ENCODE measurements at regions not wholly inside any gene's neighbourhood (a gene's known extent, or its start where the extent isn't known, plus 50 kb on each side); places are given as distances from the start of the nearest gene placed in this dataset.

DNA sequence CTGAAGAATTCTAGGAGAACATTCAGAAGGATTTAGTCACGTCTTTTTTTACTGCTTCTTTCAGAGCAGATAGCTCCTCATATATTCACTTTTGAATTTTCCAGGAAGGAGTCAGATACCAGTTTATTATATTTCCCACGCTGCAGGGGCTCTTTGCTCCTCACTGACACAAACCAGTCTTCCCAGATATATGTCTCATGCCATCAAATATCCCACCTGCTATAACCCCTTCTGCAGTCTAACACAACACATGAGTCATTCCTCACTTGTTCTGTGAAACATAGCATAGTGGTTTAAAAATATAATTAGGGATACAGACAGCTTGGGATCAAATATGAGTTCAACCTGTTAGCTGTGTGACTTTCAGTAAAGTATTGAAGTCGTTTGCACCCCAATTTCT lies 251.7 kb upstream of the DPYD start:
- no peaks in the 10 kb centered on the region for H3K36me3 Mint-ChIP-seq (ENCODE audit: low read depth)
- H3K27me3 ChIP-seq (ENCODE audit: control insufficient read depth in 1 of 2, insufficient read depth in 2 of 2, low read length in 2 of 2), result no peaks in the 10 kb centered on the region
- DNase-seq (no peak), ATAC-seq (ENCODE audit: poor library complexity) (no peak)
- CTCF ChIA-PET, result no interaction called here
- H3K4me1 ChIP-seq (ENCODE audit: insufficient read depth, low read length), result no peaks in the 10 kb centered on the region
- no peak overlapping the region for H3K27ac ChIP-seq (ENCODE audit: low read depth in 1 of 2, low read length in 2 of 2)
- no peaks in the 10 kb centered on the region for H3K9me3 ChIP-seq (ENCODE audit: control insufficient read depth in 1 of 2, insufficient read depth in 1 of 2, low read length in 2 of 2)
- intact Hi-C loops (cut with DNase I, micrococcal nuclease), result no loop called here
- no peak overlapping the region for H3K27ac Mint-ChIP-seq
- POLR2A ChIA-PET, result no interaction called here
- H3K36me3 ChIP-seq (ENCODE audit: insufficient read depth, low read length), result no peaks in the 10 kb centered on the region
- TF ChIP-seq, protein P1, sequence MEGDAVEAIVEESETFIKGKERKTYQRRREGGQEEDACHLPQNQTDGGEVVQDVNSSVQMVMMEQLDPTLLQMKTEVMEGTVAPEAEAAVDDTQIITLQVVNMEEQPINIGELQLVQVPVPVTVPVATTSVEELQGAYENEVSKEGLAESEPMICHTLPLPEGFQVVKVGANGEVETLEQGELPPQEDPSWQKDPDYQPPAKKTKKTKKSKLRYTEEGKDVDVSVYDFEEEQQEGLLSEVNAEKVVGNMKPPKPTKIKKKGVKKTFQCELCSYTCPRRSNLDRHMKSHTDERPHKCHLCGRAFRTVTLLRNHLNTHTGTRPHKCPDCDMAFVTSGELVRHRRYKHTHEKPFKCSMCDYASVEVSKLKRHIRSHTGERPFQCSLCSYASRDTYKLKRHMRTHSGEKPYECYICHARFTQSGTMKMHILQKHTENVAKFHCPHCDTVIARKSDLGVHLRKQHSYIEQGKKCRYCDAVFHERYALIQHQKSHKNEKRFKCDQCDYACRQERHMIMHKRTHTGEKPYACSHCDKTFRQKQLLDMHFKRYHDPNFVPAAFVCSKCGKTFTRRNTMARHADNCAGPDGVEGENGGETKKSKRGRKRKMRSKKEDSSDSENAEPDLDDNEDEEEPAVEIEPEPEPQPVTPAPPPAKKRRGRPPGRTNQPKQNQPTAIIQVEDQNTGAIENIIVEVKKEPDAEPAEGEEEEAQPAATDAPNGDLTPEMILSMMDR (IDR thresholded peaks at IDR 0.05), result no peak
- H3K4me3 Mint-ChIP-seq, result no peak overlapping the region
- H3K27me3 Mint-ChIP-seq, result no peaks in the 10 kb centered on the region
- no peak overlapping the region for H3K4me3 ChIP-seq (ENCODE audit: low read length)
- no peaks in the 10 kb centered on the region for H3K4me1 Mint-ChIP-seq (ENCODE audit: low read depth)
- H3K9me3 Mint-ChIP-seq, result peaks cover 2% of the 10 kb centered on the region

DNA sequence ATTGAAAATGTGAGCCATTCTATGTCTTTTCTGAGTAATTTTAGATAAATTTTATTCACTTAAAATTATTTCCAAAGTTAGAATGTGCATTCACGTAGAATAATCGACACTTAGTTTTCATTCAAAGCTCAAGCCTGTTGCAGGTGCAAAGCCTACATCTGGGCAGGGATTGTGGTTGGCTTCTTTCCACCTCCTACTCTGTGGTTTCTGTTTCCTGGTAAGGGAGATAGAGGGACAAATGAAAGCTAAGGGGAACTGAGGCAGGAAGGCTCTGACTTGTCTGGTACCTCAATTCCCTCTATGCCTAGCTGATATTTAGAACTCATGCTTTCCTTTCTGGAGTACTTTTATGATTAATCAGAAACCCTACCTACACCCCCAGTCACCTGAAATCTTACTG lies 251.2 kb upstream of the DPYD start:
- Histone ChIP-seq H3K4me1 (ENCODE audit: insufficient read depth, low read length) (no peaks in the 10 kb centered on the region), H3K27ac (ENCODE audit: low read depth in 1 of 2, low read length in 2 of 2) (no peak overlapping the region), H3K4me3 (ENCODE audit: low read length) (no peak overlapping the region), H3K27me3 (ENCODE audit: control insufficient read depth in 1 of 2, insufficient read depth in 2 of 2, low read length in 2 of 2) (no peaks in the 10 kb centered on the region), H3K9me3 (ENCODE audit: control insufficient read depth in 1 of 2, insufficient read depth in 1 of 2, low read length in 2 of 2) (no peaks in the 10 kb centered on the region), H3K36me3 (ENCODE audit: insufficient read depth, low read length) (no peaks in the 10 kb centered on the region)
- no peak for ATAC-seq (ENCODE audit: poor library complexity)
- H3K9me3 Mint-ChIP-seq, result peaks cover 2% of the 10 kb centered on the region
- intact Hi-C loops (cut with DNase I, micrococcal nuclease), result no loop called here
- TF ChIP-seq, protein P1 (IDR thresholded peaks at IDR 0.05), result no peak
- no peaks in the 10 kb centered on the region for H3K27me3 Mint-ChIP-seq
- H3K4me3 Mint-ChIP-seq, result no peak overlapping the region
- ChIA-PET CTCF (no interaction called here), POLR2A (no interaction called here)
- no peaks in the 10 kb centered on the region for H3K4me1 Mint-ChIP-seq (ENCODE audit: low read depth)
- no peak overlapping the region for H3K27ac Mint-ChIP-seq
- no peak for DNase-seq
- H3K36me3 Mint-ChIP-seq (ENCODE audit: low read depth), result no peaks in the 10 kb centered on the region

DNA sequence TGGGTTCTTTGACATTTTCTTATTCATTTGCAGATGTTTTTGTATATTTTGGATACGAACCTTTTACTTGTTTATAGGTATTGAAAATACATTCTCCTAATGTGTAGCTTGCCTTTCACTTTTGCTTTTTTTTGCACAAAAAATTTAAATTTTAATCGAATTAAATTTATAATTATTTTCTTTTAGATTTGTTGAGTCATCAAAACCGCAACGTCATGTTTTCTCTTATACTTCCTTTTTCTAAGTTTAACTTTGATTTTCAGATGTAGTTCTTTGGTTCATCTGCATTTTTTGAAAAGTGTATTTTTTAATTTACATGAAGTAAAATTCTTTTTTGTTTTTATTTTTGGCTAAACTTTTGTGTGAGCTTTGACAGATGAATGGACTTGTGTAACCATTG lies 243.7 kb upstream of the DPYD start:
- CTCF ChIA-PET, result no interaction called here

More for the DNA sequence above, 243.7 kb upstream of the DPYD start:
- H3K36me3 Mint-ChIP-seq (ENCODE audit: low read depth), result no peaks in the 10 kb centered on the region
- no peaks in the 10 kb centered on the region for H3K4me1 Mint-ChIP-seq (ENCODE audit: low read depth)
- no peak overlapping the region for H3K27ac Mint-ChIP-seq
- DNase-seq (no peak), ATAC-seq (ENCODE audit: poor library complexity) (no peak)
- Histone ChIP-seq H3K4me3 (ENCODE audit: low read length) (no peak overlapping the region), H3K9me3 (ENCODE audit: control insufficient read depth in 1 of 2, insufficient read depth in 1 of 2, low read length in 2 of 2) (no peaks in the 10 kb centered on the region), H3K4me1 (ENCODE audit: insufficient read depth, low read length) (no peaks in the 10 kb centered on the region), H3K36me3 (ENCODE audit: insufficient read depth, low read length) (no peaks in the 10 kb centered on the region), H3K27ac (ENCODE audit: low read depth in 1 of 2, low read length in 2 of 2) (no peak overlapping the region), H3K27me3 (ENCODE audit: control insufficient read depth in 1 of 2, insufficient read depth in 2 of 2, low read length in 2 of 2) (no peaks in the 10 kb centered on the region)
- POLR2A ChIA-PET, result no interaction called here
- H3K4me3 Mint-ChIP-seq, result no peak overlapping the region
- no peaks in the 10 kb centered on the region for H3K27me3 Mint-ChIP-seq
- H3K9me3 Mint-ChIP-seq, result peaks cover 2% of the 10 kb centered on the region
- TF ChIP-seq, protein P1 (IDR thresholded peaks at IDR 0.05), result no peak
- intact Hi-C loops (cut with DNase I, micrococcal nuclease), result no loop called here

Data from CD4-positive, alpha-beta T cell (primary cell).